ENCODE measurements at regions not wholly inside any gene's neighbourhood (a gene's known extent, or its start where the extent isn't known, plus 50 kb on each side); places are given as distances from the start of the nearest gene placed in this dataset.

DNA sequence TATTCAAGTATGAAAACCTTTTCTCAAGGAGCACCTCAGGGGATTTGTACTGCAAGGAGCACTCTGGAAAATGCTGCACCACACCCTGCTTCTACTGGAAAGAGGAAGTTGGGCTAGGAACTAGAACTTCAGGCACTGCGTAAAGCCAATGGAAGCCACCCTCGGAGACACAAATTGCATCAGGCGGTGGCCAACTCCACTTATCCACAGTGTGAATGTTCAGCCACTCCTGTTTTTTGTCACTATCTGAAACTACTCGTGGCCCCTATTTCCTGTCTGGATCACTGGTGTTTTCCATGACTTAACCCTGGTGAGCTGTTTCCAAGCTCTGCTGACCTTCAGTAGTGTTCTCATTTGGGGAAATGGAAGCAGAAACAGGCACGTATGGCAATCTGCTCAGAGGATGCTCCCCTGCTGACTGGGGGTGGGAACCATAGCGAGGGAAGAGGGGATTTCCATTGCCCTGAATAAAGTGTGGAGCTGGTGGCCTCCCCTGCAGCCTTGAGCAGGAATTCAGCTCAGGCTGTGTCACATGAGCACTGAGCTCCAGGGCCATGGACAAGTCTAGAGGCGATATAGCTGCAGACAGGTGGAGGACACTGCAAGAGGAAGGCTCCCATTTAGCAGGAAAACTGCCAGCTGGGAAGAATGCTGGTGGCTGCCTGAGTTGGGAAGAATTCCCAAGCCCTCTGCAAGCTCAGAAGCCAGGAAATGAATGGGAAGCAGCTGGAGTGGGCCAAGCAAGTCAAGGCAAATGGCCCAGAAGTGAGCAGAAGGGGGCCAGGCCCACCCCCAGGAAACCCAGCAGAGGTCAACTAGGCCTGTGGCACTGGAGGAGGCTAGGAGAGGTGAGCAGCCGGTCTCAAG, 50.5 kb upstream of the RAP1B start:
- DNase-seq = peak; percentile 91 to 93

- no peak for DNase-seq
These were observed 49.8 kb upstream of the RAP1B start for GRCh38 chr12:68560851-68561422.
